GM23248 (cell line): ENCODE measurements at regions not wholly inside any gene's neighbourhood (a gene's known extent, or its start where the extent isn't known, plus 50 kb on each side); places are given as distances from the start of the nearest gene placed in this dataset.

Experiments used
- EZH2 ChIP-seq: fragments of 200-600 bp; sonication (generic); IDR thresholded peaks from 2 replicates; pipeline ENCODE4 v1.6.1; 2018; ENCODE audit warnings: antibody characterized with exemption, mild to moderate bottlenecking; ENCODE audit not compliant: insufficient read depth, poor library complexity, severe bottlenecking
- EZH2phosphoT487 ChIP-seq: fragments of 200-600 bp; sonication (generic); IDR thresholded peaks from 2 replicates; pipeline ENCODE4 v1.6.1; 2018; ENCODE audit warnings: antibody characterized with exemption, moderate library complexity, mild to moderate bottlenecking, low read depth; ENCODE audit not compliant: insufficient read depth

DNA sequence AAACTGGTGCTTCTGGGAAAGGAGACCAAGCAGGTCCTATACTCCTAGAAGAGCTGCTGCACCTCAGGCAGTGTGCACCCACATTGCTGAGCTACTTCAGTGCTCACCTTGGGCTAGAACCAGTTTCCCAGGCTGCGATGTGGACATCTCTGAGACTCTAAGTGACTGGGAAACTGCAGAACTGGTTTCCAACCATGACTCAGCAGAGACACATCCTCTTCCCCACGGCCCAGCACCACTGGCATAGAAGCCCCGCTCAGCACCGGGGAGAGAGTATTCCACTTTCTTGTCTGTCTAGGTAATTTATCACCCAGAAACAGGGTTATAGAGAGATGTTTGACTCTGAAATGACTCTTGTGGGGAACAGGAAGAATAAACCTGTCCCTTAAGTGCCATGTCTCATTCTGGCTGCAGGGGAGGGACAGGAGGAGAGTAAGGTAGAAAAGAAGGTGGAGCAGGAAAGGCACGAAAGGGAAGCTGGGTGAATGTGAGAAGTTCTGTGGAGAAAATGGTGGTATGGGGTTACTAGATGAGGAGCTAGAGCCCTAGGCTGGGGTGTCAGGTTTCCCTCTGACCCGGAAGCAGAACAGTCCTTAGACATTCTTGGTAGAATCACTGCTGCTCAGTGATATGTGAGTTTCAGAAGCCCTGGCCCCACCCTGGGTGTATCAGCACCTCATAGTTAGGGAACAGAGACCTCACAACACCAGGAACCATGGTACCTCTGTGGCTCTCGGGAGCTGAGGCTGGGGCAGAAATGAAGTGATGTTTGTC is 340.4 kb upstream of the NCAM1 start:
- TF ChIP-seq EZH2phosphoT487 (no peak), EZH2 (no peak)
